Spleen (tissue), 7 donors: ENCODE measurements at regions not wholly inside any gene's neighbourhood (a gene's known extent, or its start where the extent isn't known, plus 50 kb on each side); places are given as distances from the start of the nearest gene placed in this dataset.
"Not testable (repeated sequence)": the region's sequence is repeated elsewhere in the genome, so short reads cannot be mapped to it uniquely, and the experiment has no call there.

Source experiments
- POLR2A ChIP-seq, 3 donors: fragments of 450-650 bp; IDR thresholded peaks; one replicate each; pipeline ENCODE4 v1.5.1; 2017; ENCODE audit warnings: antibody characterized with exemption in 3 of 3, mild to moderate bottlenecking in 1 of 3
- POLR2AphosphoS5 ChIP-seq, 3 donors: sonication (generic); formaldehyde crosslinking; IDR thresholded peaks; one replicate each; pipeline ENCODE4 v1.5.1; 2017; ENCODE audit warnings: antibody characterized with exemption in 3 of 3
- TF ChIP-seq, protein P1 (sequence below), 11 experiments: fragments of 200-600 bp in 7 of 11; fragments of 450-650 bp in 4 of 11; sonication (generic) in 4 of 11; IDR thresholded peaks in 8 of 11; conservative IDR thresholded peaks in 3 of 11; 1 replicate in 7 of 11; 2 replicates in 4 of 11; pipeline versions ENCODE4 v1.4.0 to v1.8.0; 2016 to 2021; ENCODE audit warnings: antibody characterized with exemption in 11 of 11, inconsistent platforms in 4 of 11, mild to moderate bottlenecking in 1 of 11
- donor health status: DM: no; HTN: no; CAD: no; lungs with moderate emphysema.
- donor health status: DM: no; HTN: no; CAD: no.
- donor health status: DM: no; HTN: no; CAD: no.

DNA sequence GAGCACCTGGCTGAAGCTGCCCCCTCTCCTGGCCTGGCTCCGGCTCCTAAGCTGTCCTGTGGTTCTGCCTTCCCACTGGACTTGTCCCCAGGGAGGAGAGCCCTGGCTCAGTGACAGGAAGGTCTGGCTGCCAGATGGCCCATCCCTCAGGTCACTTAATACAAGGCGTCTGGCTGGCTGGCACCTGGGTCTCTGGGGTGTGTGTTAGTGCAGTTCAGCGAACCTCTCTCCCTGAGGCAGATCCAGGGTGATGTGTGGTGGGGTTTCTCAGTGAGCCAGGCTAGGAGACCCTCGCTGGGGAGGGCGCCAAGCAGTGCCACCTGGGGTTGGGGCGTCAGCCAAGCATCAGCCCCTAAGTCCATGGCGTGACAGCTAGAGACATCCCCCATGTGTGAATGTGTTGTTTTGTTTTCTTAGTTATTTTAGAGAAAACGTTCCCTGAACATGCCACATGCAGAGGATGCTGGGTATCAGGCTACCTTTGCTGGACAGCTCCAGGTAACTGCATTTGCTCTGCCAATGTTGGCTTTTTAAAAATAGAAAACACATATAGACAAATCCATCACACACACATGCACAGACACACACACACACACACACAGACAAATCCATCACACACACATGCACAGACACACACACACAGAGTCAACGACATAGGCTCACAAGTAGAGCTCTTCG, 56.4 kb upstream of the LRPAP1 start:
- TF ChIP-seq, protein P1, sequence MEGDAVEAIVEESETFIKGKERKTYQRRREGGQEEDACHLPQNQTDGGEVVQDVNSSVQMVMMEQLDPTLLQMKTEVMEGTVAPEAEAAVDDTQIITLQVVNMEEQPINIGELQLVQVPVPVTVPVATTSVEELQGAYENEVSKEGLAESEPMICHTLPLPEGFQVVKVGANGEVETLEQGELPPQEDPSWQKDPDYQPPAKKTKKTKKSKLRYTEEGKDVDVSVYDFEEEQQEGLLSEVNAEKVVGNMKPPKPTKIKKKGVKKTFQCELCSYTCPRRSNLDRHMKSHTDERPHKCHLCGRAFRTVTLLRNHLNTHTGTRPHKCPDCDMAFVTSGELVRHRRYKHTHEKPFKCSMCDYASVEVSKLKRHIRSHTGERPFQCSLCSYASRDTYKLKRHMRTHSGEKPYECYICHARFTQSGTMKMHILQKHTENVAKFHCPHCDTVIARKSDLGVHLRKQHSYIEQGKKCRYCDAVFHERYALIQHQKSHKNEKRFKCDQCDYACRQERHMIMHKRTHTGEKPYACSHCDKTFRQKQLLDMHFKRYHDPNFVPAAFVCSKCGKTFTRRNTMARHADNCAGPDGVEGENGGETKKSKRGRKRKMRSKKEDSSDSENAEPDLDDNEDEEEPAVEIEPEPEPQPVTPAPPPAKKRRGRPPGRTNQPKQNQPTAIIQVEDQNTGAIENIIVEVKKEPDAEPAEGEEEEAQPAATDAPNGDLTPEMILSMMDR (IDR thresholded peaks at IDR 0.05 in 8 of 11, conservative IDR thresholded peaks at IDR 0.05 in 3 of 11): not testable (repeated sequence)
- TF ChIP-seq POLR2A, POLR2AphosphoS5 (IDR thresholded peaks at IDR 0.05): not testable (repeated sequence)
